Stimulated activated CD4-positive, alpha-beta T cell treated with anti-CD3 and anti-CD28 coated beads, Interleukin-12 subunit alpha, Interleukin-12 subunit beta, amount 100 ng/mL, for 4 hours (primary cell): ENCODE measurements at regions not wholly inside any gene's neighbourhood (a gene's known extent, or its start where the extent isn't known, plus 50 kb on each side); places are given as distances from the start of the nearest gene placed in this dataset.

Source experiments
- DNase-seq: peaks from one replicate; pipeline ENCODE4 v3.0.0-alpha.2; 2020

- DNase-seq = no peak
Observed at GRCh38 chr15:62941699-62942098, 100.8 kb upstream of the TPM1 start.

DNA sequence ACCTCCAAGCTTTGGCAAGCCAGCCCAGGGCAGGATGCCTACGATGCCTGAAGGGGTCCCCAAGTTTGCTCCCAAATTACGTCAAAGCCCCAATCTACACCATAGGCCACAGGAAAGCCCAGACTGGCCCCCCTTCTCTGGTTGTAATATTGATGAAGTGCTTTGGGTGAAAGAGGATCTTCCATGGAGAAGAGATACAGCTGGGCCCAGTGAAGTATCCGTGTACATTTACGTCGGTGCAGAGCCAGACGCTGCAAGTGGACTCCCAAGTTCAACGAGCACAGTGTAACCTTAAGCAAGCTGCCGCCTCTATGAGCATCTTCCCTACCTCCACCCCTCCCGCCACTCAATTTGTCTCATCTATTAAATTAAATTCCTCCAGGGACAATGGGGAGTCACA is 100.1 kb upstream of the TPM1 start:
- DNase-seq = no peak

DNA sequence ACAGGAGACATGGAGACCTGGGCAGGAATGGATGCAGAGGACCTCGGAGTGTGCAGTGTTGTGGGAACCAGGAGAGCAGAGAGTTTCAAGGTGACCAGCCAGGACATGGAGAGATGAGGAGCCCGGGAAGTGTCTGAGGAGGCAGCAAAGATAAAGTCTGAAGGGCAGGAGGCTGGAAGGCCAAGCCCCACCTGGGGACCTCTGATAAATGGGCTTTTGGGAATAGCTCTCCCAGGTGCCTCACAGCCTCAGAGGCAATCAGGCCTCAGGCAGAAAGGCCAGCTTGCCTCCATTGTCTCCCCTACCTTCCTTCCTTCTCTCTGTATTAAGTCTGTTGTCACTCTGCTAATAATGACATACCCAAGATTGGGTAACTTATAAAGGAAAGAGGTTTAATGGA is 97.5 kb upstream of the TPM1 start:
- no peak for DNase-seq

DNA sequence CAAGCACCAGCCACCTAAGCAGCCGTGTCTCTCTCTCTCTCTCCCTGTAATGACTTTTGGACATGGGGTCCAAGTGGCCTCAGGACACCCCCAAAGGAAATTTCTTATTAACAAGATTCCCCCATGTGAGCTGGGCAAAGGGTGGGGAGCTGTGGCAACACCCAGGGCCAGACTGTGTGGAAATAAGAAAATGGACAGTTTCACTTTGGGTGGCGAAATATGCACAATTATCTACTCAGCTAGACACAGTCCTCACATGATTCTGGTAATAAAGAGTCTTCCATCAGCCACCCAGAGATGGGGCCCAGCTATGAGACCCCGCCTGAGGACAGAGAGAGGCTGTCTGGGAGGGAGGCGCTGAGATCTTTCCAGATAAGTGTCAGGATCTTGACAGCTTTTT is 96.8 kb upstream of the TPM1 start:
- DNase-seq = no peak

GRCh38 chr15:62946940-62947339 is 95.6 kb upstream of the TPM1 start:
- DNase-seq = no peak

DNA sequence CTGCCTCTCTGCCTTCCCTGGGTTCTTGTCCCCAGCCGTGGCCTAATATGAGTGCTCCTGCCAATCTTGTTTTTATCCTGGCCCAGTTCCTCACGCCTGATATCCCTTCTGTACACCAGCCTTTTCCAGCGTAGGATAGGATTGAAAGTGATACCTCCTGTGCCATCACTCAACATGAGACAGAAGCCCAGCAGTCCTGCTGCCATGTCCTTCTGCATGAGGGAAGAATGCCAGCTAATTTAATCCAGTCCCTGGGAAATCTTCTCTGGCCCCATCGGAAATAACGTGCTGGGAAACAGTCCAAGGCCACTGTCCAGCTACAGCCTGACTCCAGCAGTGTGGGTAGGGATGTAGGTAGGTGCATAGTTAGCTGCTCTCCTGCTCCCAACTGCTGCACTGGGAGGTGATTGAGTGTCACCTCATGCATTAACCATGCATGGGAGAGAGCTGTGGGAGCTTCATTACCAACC is 92.0 kb upstream of the TPM1 start:
- no peak for DNase-seq

- DNase-seq = no peak
Observed at GRCh38 chr15:62951481-62951880, 91.1 kb upstream of the TPM1 start.

GRCh38 chr15:62953021-62953420 is 89.5 kb upstream of the TPM1 start:
- no peak for DNase-seq

DNA sequence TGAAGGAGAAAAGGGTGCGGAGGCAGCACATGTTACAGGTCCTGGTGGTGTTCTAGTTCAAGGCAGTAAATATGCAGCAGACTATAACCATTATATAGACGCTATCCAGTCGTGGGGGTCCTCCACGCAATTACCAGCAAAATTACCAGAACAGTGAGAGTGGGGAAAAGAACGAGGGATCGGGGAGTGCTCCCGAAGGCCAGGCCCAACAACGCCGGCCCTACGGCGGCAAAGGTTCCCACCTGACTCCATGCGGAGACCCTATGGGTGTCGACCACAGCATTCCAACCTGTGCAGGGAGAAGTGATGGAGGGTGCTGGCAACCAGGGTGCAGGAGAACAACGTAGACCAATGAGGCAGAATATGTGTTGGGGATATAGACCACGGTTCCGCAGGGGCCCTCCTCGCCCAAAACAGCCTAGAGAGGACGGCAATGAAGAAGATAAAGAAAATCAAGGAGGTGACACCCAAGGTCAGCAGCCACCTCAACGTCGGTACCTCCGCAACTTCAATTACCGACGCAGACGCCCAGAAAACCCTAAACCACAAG is 89.0 kb upstream of the TPM1 start:
- DNase-seq = no peak

GRCh38 chr15:62957130-62957529 is 85.4 kb upstream of the TPM1 start:
- DNase-seq = no peak

- no peak for DNase-seq
Observed at GRCh38 chr15:62958528-62959363, 83.8 kb upstream of the TPM1 start.

DNA sequence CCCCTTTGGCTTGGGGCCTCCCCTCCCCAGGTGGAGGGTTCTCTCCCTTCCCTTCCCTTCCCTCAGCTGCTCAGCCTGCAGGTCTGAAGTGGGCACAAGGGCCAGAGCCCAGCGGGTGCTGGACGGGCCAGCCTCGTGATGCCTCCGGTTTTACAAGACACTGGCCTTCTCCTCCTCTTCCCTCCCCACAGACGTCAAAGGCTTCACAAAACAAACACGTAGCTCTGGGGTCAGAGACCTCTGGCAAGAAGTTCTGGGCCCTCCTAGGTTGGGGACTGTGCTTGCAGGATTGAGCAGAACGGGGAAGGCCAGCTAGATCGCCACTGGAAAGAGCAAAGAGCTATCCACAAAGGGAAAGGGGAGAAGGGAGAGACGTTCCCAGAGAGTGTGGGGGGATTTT is 81.4 kb upstream of the TPM1 start:
- DNase-seq = no peak

GRCh38 chr15:62962101-62962995 is 80.2 kb upstream of the TPM1 start:
- no peak for DNase-seq

DNA sequence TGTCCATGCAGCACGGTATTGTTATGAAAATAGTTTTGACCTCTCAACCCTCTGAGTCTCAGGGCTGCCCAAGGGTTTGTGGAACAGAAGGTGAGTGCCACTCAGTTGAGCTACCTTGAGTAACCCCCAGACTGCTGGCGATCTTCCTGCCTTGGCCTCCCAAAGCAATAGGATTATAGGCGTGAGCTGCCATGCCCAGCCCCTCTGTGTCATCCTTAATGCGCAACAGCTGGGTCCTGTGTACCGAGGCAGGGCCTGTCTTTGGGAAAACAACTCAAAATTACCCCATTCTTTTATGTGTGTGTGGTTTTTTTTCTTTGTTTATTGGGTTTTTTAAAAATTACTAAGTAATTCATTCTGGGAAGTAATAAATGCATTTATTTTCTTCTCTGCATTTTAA is 78.3 kb upstream of the TPM1 start:
- no peak for DNase-seq

DNA sequence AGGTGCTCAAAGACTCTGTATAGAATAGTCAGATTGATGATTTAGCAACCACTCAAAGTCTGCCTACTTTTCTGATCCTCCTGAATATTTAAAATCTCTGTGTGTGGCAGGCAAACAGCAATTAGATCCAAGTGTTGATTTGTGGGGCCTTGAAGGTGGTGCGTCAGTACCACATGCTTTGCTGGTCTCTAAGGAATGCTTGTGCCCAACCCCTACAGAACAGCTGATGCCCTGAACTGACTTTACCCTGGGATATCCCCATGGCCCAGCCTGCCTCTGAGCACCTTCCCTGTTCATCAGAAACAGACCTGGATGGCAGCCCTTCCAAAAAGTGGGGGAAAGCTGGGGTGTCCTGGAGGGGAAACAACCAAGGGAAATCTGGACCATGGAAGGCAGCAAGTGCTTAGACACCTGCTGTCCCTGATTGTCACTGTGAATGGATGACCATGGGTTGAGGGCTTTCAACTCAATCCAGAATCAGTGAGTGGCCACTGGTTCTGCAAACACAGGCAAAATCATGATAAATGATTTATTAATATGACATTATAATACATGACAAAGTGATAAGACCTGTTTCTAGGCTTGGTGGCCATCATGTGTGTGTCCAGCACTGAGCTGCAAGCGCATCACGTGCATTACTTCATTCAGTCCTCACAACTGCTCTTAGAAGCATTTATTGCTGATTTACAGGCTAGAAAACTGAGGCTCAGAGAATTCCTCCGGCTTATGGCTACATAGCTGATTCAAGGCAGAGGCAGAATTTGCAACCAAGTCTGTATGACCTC is 76.1 kb upstream of the TPM1 start:
- no peak for DNase-seq

- no peak for DNase-seq
Observed at GRCh38 chr15:62968699-62969098, 73.8 kb upstream of the TPM1 start.

DNA sequence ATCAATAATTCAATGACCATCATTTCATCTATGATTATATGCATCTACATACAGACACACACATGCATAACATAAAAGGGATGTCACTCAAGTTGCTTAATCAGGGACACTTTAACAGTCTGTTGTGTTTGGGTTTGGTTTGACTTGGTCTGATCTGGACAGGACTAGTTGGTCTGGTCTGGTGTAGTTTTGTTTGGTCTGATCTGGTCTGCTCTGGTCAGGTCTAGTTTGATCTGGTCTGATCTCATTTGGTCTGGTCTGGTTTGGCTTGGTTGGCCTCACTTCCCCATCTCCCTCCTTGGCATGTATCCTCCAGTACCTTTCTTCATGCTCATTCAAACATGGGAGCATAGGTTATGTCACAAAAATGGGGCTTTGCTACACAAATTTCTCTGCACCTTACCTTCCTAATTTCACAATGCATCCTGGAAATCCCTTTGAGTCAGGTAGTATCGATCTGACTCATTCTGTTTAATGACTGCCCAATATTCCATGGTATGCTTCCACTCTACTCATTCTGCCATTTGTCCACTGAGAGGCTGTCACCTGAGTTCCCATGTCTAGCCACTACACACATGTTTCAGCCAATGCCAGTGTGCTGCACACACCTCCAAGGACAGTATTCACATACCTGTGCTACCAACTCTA is 73.0 kb upstream of the TPM1 start:
- no peak for DNase-seq

GRCh38 chr15:62972814-62973213 is 69.7 kb upstream of the TPM1 start:
- no peak for DNase-seq

- DNase-seq = no peak
Observed at GRCh38 chr15:62975515-62975914, 67.0 kb upstream of the TPM1 start.

GRCh38 chr15:62976301-62976881 is 66.2 kb upstream of the TPM1 start:
- no peak for DNase-seq

- DNase-seq = no peak
Observed at GRCh38 chr15:62977952-62978811, 64.4 kb upstream of the TPM1 start.
